H1 (cell line): ENCODE measurements at regions not wholly inside any gene's neighbourhood (a gene's known extent, or its start where the extent isn't known, plus 50 kb on each side); places are given as distances from the start of the nearest gene placed in this dataset.

Experiments used
- CTCF ChIA-PET: fragments of 300-600 bp; sonication (Branson Sonifier 250); formaldehyde crosslinking; loops from one replicate; lab custom pipeline; 2021; ENCODE audit not compliant: partially characterized antibody; lab: Charles Lee
- POLR2A ChIA-PET: fragments of 300-600 bp; sonication (Branson Sonifier 250); formaldehyde crosslinking; loops from one replicate; lab custom pipeline; 2021; ENCODE audit warnings: inconsistent platforms; ENCODE audit not compliant: partially characterized antibody; lab: Charles Lee
- DNase-seq, 2 experiments: peaks; one replicate each; pipeline versions ENCODE4 v3.0.0 to v3.0.0-alpha.2; 2010 to 2022; ENCODE audit warnings: low spot score in 2 of 2, low read depth in 1 of 2, mixed read lengths in 1 of 2
- FAIRE-seq: peaks from 2 replicates; lab custom pipeline; 2011; peaks lifted over from hg19 to GRCh38; lab: Jason Lieb, UNC
- H2AFZ ChIP-seq: 2 replicates; pipeline ENCODE4 v1.8.1; 2012; ENCODE audit warnings: low read length, inconsistent platforms
- H2AK5ac ChIP-seq: 2 replicates; pipeline ENCODE4 v1.6.1; 2013; ENCODE audit warnings: low read depth, low read length
- H2BK120ac ChIP-seq: replicated peaks from 2 replicates; pipeline ENCODE3; 2013; ENCODE audit warnings: low read depth, low read length, inconsistent platforms
- H2BK12ac ChIP-seq: 2 replicates; pipeline ENCODE4 v1.6.1; 2013; ENCODE audit warnings: low read depth, low read length
- H2BK15ac ChIP-seq: 2 replicates; pipeline ENCODE4 v1.6.1; 2013; ENCODE audit warnings: low read length
- H2BK20ac ChIP-seq: 2 replicates; pipeline ENCODE4 v1.6.1; 2013; ENCODE audit warnings: low read length
- H2BK5ac ChIP-seq: 2 replicates; pipeline ENCODE4 v1.6.1; 2013; ENCODE audit warnings: low read depth, low read length
- H3K14ac ChIP-seq: 2 replicates; pipeline ENCODE4 v1.6.1; 2013; ENCODE audit warnings: inconsistent platforms; ENCODE audit not compliant: insufficient read length
- H3K18ac ChIP-seq: 2 replicates; pipeline ENCODE4 v1.6.1; 2013; ENCODE audit warnings: low read length; ENCODE audit errors: extremely low read depth
- H3K23ac ChIP-seq: 2 replicates; pipeline ENCODE4 v1.6.1; 2013; ENCODE audit warnings: inconsistent platforms; ENCODE audit not compliant: insufficient read length
- H3K23me2 ChIP-seq: 2 replicates; pipeline ENCODE4 v1.6.1; 2013; ENCODE audit warnings: low read depth, low read length
- H3K27ac ChIP-seq: 2 replicates; pipeline ENCODE4 v1.6.1; 2011; ENCODE audit warnings: low read depth, low read length, inconsistent platforms
- H3K27me3 ChIP-seq, 4 experiments: replicated peaks in 1 of 4; 1 replicate in 1 of 4; 2 replicates in 3 of 4; pipeline versions ENCODE4 v1.6.1 to v1.8.1; 2011 to 2013; ENCODE audit warnings: low read length in 3 of 4, mild to moderate bottlenecking in 3 of 4, inconsistent platforms in 2 of 4, mixed read lengths in 2 of 4, moderate library complexity in 1 of 4; ENCODE audit not compliant: control insufficient read depth in 3 of 4, insufficient read depth in 3 of 4; ENCODE audit errors: extremely low read depth in 1 of 4
- H3K36me3 ChIP-seq, 4 experiments: 2 replicates each; pipeline versions ENCODE4 v1.6.1 to v1.8.1; 2011 to 2013; ENCODE audit warnings: mild to moderate bottlenecking in 4 of 4, low read length in 3 of 4, moderate library complexity in 2 of 4, control low read depth in 1 of 4, inconsistent platforms in 1 of 4; ENCODE audit not compliant: insufficient read depth in 4 of 4, control insufficient read depth in 2 of 4
- H3K4ac ChIP-seq: replicated peaks from 2 replicates; pipeline ENCODE3; 2013; ENCODE audit warnings: low read length, low read depth, mixed read lengths, inconsistent platforms; ENCODE audit not compliant: insufficient read length
- H3K4me1 ChIP-seq, 4 experiments: replicated peaks in 1 of 4; 1 replicate in 1 of 4; 2 replicates in 3 of 4; pipeline versions ENCODE4 v1.6.1 to v1.8.1; 2011 to 2013; ENCODE audit warnings: low read length in 3 of 4, inconsistent platforms in 2 of 4, mixed read lengths in 1 of 4; ENCODE audit not compliant: insufficient read depth in 4 of 4, control insufficient read depth in 3 of 4
- H3K4me2 ChIP-seq, 2 experiments: 2 replicates each; pipeline versions ENCODE4 v1.6.1 to v1.8.1; 2011 to 2013; ENCODE audit warnings: low read depth in 2 of 2, low read length in 2 of 2, control low read depth in 1 of 2, inconsistent platforms in 1 of 2, mild to moderate bottlenecking in 1 of 2; ENCODE audit not compliant: insufficient read depth in 1 of 2
- H3K4me3 ChIP-seq, 4 experiments: fragments of 200-600, 300-600 bp in 1 of 4; sonication (generic), shearing (Covaris generic), sonication (Bioruptor Twin) in 1 of 4; 2 replicates each; pipeline versions ENCODE4 v1.5.1 to v1.8.1; 2011 to 2016; ENCODE audit warnings: low read length in 4 of 4, low read depth in 3 of 4, control low read depth in 2 of 4, inconsistent platforms in 2 of 4, mild to moderate bottlenecking in 2 of 4, mixed read lengths in 1 of 4, moderate library complexity in 1 of 4; ENCODE audit not compliant: insufficient read depth in 2 of 4; ENCODE audit errors: extremely low read depth in 1 of 4
- H3K56ac ChIP-seq: replicated peaks from 2 replicates; pipeline ENCODE3; 2013; ENCODE audit warnings: low read depth, mild to moderate bottlenecking, mixed read lengths, low read length, inconsistent platforms; ENCODE audit not compliant: insufficient read length
- H3K79me1 ChIP-seq: 2 replicates; pipeline ENCODE4 v1.6.1; 2013; ENCODE audit warnings: low read depth, low read length, control low read depth
- H3K79me2 ChIP-seq, 2 experiments: 2 replicates each; pipeline versions ENCODE4 v1.6.1 to v1.8.1; 2012 to 2013; ENCODE audit warnings: low read length in 2 of 2, mild to moderate bottlenecking in 2 of 2, inconsistent platforms in 1 of 2; ENCODE audit not compliant: insufficient read depth in 2 of 2, control insufficient read depth in 1 of 2
- H3K9ac ChIP-seq, 4 experiments: replicated peaks in 1 of 4; 1 replicate in 1 of 4; 2 replicates in 3 of 4; pipeline versions ENCODE4 v1.6.1 to v1.8.1; 2011 to 2013; ENCODE audit warnings: low read depth in 3 of 4, low read length in 3 of 4, control low read depth in 2 of 4, mild to moderate bottlenecking in 2 of 4, moderate library complexity in 2 of 4, inconsistent platforms in 1 of 4; ENCODE audit errors: extremely low read depth in 1 of 4
- H3K9me3 ChIP-seq, 2 experiments: 2 replicates each; pipeline versions ENCODE4 v1.6.1 to v1.8.1; 2012 to 2013; ENCODE audit warnings: mild to moderate bottlenecking in 2 of 2, moderate library complexity in 2 of 2, control low read depth in 1 of 2, inconsistent platforms in 1 of 2, low read depth in 1 of 2, low read length in 1 of 2, mixed read lengths in 1 of 2; ENCODE audit not compliant: insufficient read depth in 2 of 2
- H4K20me1 ChIP-seq, 2 experiments: replicated peaks in 1 of 2; 2 replicates each; pipeline versions ENCODE3 to v1.8.1; 2011 to 2013; ENCODE audit warnings: inconsistent platforms in 2 of 2, low read length in 2 of 2, mild to moderate bottlenecking in 1 of 2; ENCODE audit not compliant: insufficient read depth in 2 of 2, control insufficient read depth in 1 of 2
- H4K5ac ChIP-seq: 2 replicates; pipeline ENCODE4 v1.6.1; 2013; ENCODE audit warnings: low read length, low read depth, mixed read lengths, inconsistent platforms; ENCODE audit not compliant: insufficient read length
- H4K8ac ChIP-seq: 2 replicates; pipeline ENCODE4 v1.8.0; 2013; ENCODE audit warnings: mild to moderate bottlenecking, moderate library complexity, low read length, inconsistent platforms; ENCODE audit not compliant: insufficient read depth; ENCODE audit errors: extremely low read depth
- H4K91ac ChIP-seq: replicated peaks from 2 replicates; pipeline ENCODE3; 2013; ENCODE audit warnings: low read length, mixed read lengths, inconsistent platforms; ENCODE audit not compliant: insufficient read length
- CTCF ChIP-seq, 3 experiments: IDR thresholded peaks; 1 replicate in 2 of 3; 2 replicates in 1 of 3; pipeline versions ENCODE4 v1.5.1 to v1.6.1; 2011; ENCODE audit warnings: low read length in 3 of 3, mild to moderate bottlenecking in 3 of 3, inconsistent platforms in 2 of 3, low read depth in 1 of 3, moderate library complexity in 1 of 3; ENCODE audit not compliant: insufficient read depth in 1 of 3; ENCODE audit errors: control extremely low read depth in 1 of 3
- EZH2 ChIP-seq: fragments of 200-600 bp; sonication (generic); IDR thresholded peaks from 2 replicates; pipeline ENCODE4 v1.7.1; 2012; ENCODE audit warnings: low read depth, mild to moderate bottlenecking, moderate library complexity, low read length, inconsistent platforms; ENCODE audit not compliant: severe bottlenecking
- MAFK ChIP-seq: IDR thresholded peaks from 2 replicates; pipeline ENCODE4 v1.6.1; 2012; ENCODE audit warnings: low read depth, mild to moderate bottlenecking, improper control_type of control experiment, low read length
- NRF1 ChIP-seq: IDR thresholded peaks from 2 replicates; pipeline ENCODE4 v1.6.1; 2011; ENCODE audit warnings: mild to moderate bottlenecking, low read depth, low read length, improper control_type of control experiment
- SUZ12 ChIP-seq: fragments of 200-600 bp; sonication (generic); IDR thresholded peaks from 2 replicates; pipeline ENCODE4 v1.6.1; 2012; ENCODE audit warnings: mild to moderate bottlenecking, inconsistent platforms, low read length, moderate library complexity, mixed read lengths
- WGBS, 2 experiments: shearing (Covaris generic) in 1 of 2; methylation state at CpG; one replicate each; pipeline versions ENCODE4 v1.1.6 to v1.1.7; 2013 to 2015; ENCODE audit warnings: low lambda C conversion rate in 2 of 2, mixed read lengths in 2 of 2, inconsistent platforms in 1 of 2, low coverage in 1 of 2, missing lambda C conversion rate in 1 of 2; ENCODE audit not compliant: insufficient replicate concordance in 2 of 2, insufficient coverage in 1 of 2, insufficient read length in 1 of 2; ENCODE audit errors: extremely low coverage in 1 of 2, missing lambda C conversion rate in 1 of 2; 5-methylcytosine and 5-hydroxymethylcytosine counted together
- TF ChIP-seq, protein P1 (sequence below): IDR thresholded peaks from 2 replicates; pipeline ENCODE4 v1.6.1; 2012; ENCODE audit warnings: inconsistent platforms

DNA sequence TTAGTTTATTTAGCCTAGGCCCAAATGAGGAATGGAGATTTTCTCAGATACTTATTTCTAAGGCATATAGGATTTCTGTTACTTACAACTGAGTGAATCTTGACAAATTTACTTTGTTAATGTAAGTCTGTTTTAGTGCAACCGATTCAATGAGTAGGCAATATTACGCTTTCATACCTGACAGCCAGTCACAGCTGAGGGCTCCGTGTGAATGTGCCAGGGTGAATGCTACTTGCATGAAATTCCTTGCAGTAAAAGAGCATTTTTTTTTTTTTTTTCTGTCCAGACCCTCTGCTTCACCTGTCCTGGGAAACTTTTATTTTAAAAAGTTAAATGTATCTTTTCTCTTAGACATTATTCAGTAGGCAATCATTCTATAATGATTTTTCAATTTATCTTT lies 1100.0 kb downstream of the FAT4 start:
- Histone ChIP-seq H3K79me2 (no peaks in the 10 kb centered on the region), H3K18ac (no peak overlapping the region), H3K36me3 (no peaks in the 10 kb centered on the region), H4K5ac (no peak overlapping the region), H3K14ac (no peak overlapping the region), H3K27me3 (no peaks in the 10 kb centered on the region), H3K4me3 (no peak overlapping the region), H3K23ac (no peak overlapping the region), H2BK20ac (no peak overlapping the region), H4K91ac (no peak overlapping the region), H2BK120ac (no peak overlapping the region), H3K56ac (no peak overlapping the region), H2BK15ac (no peak overlapping the region), H3K4me1 (no peaks in the 10 kb centered on the region), H4K8ac (no peak overlapping the region), H3K9me3 (no peaks in the 10 kb centered on the region), H3K23me2 (no peaks in the 10 kb centered on the region), H3K4me2 (no peak overlapping the region), H3K4ac (no peak overlapping the region), H2AFZ (no peak overlapping the region), H3K27ac (no peak overlapping the region), H4K20me1 (no peaks in the 10 kb centered on the region), H3K79me1 (no peaks in the 10 kb centered on the region), H3K9ac (no peak overlapping the region), H2BK5ac (no peak overlapping the region), H2BK12ac (no peak overlapping the region), H2AK5ac (no peak overlapping the region)
- FAIRE-seq (no peak), DNase-seq (no peak)
- WGBS, 2 experiments, result 92% methylated on average over 3 of the region's 3 CpGs; no CpG with 5 or more reads in 1 of the 2 experiments
- POLR2A ChIA-PET, result no interaction called here
- CTCF ChIA-PET, result no interaction called here
- TF ChIP-seq NRF1, result no peak
- no peak for TF ChIP-seq MAFK
- no peak for TF ChIP-seq SUZ12
- no peak for TF ChIP-seq EZH2
- TF ChIP-seq, protein P1, sequence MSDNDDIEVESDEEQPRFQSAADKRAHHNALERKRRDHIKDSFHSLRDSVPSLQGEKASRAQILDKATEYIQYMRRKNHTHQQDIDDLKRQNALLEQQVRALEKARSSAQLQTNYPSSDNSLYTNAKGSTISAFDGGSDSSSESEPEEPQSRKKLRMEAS, result no peak
- TF ChIP-seq CTCF (IDR thresholded peaks at IDR 0.05; ENCODE audit: control extremely low read depth in 1 of 3, insufficient read depth in 1 of 3, low read depth in 1 of 3, low read length in 3 of 3), result no peak
